Activated CD8-positive, alpha-beta memory T cell treated with anti-CD3 and anti-CD28 coated beads, Interleukin-2, amount 10 ng/mL, durations not matched to agents 7 days and 5 days (primary cell): ENCODE measurements at regions not wholly inside any gene's neighbourhood (a gene's known extent, or its start where the extent isn't known, plus 50 kb on each side); places are given as distances from the start of the nearest gene placed in this dataset.
A peak's percentile ranks its signal among the peaks of the same experiment; 100 is the strongest.

Experiments used
- ATAC-seq: fragments of 150-1000 bp; cut with Tn5 transposase; one replicate; pipeline ENCODE4 v1.10.0; 2021; ENCODE audit warnings: moderate library complexity
- CTCF ChIA-PET: fragments of 350-600 bp; sonication (Branson Sonifier 250); formaldehyde crosslinking; loops from one replicate; lab custom pipeline; 2021; ENCODE audit warnings: antibody characterized with exemption; lab: Charles Lee
- DNase-seq: peaks from one replicate; pipeline ENCODE4 v3.0.0-alpha.2; 2020
- H3K27ac Mint-ChIP-seq: one replicate; pipeline ENCODE4 v1.8.0; 2021; ENCODE audit warnings: mild to moderate bottlenecking, mixed read lengths
- H3K27me3 Mint-ChIP-seq: one replicate; pipeline ENCODE4 v1.8.0; 2021; ENCODE audit warnings: mixed read lengths
- H3K36me3 Mint-ChIP-seq: one replicate; pipeline ENCODE4 v1.8.0; 2021; ENCODE audit warnings: mild to moderate bottlenecking, mixed read lengths
- H3K4me1 Mint-ChIP-seq: one replicate; pipeline ENCODE4 v1.8.0; 2021; ENCODE audit warnings: mixed read lengths
- H3K4me3 Mint-ChIP-seq: one replicate; pipeline ENCODE4 v1.8.0; 2021; ENCODE audit warnings: mild to moderate bottlenecking, moderate library complexity, mixed read lengths
- H3K9me3 Mint-ChIP-seq: one replicate; pipeline ENCODE4 v1.8.0; 2022; ENCODE audit warnings: low read depth, mixed read lengths

- Mint-ChIP-seq H3K4me1 (no peaks in the 10 kb centered on the region), H3K4me3 (no peak overlapping the region), H3K36me3 (no peaks in the 10 kb centered on the region), H3K27me3 (no peaks in the 10 kb centered on the region), H3K27ac (no peak overlapping the region), H3K9me3 (no peaks in the 10 kb centered on the region)
- CTCF ChIA-PET = no interaction called here
- no peak for DNase-seq
- no peak for ATAC-seq
Measured at GRCh38 chr2:236852100-236852976, 233.4 kb upstream of the COPS8 start.

- no peak for DNase-seq
- no peak overlapping the region for H3K4me3 Mint-ChIP-seq
- CTCF ChIA-PET = no interaction called here
- no peaks in the 10 kb centered on the region for H3K9me3 Mint-ChIP-seq
- H3K36me3 Mint-ChIP-seq = no peaks in the 10 kb centered on the region
- no peaks in the 10 kb centered on the region for H3K27me3 Mint-ChIP-seq
- no peaks in the 10 kb centered on the region for H3K4me1 Mint-ChIP-seq
- no peak for ATAC-seq
- H3K27ac Mint-ChIP-seq = no peak overlapping the region
Measured at GRCh38 chr2:236852977-236853374, 232.7 kb upstream of the COPS8 start.

- CTCF ChIA-PET = no interaction called here
- H3K36me3 Mint-ChIP-seq = no peaks in the 10 kb centered on the region
- ATAC-seq (no peak), DNase-seq (no peak)
- no peak overlapping the region for H3K27ac Mint-ChIP-seq
- no peaks in the 10 kb centered on the region for H3K4me1 Mint-ChIP-seq
- H3K4me3 Mint-ChIP-seq = no peak overlapping the region
- no peaks in the 10 kb centered on the region for H3K9me3 Mint-ChIP-seq
- H3K27me3 Mint-ChIP-seq = no peaks in the 10 kb centered on the region
Measured at GRCh38 chr2:236853585-236854051, 232.1 kb upstream of the COPS8 start.

- Mint-ChIP-seq H3K4me3 (no peak overlapping the region), H3K4me1 (no peaks in the 10 kb centered on the region), H3K27me3 (no peaks in the 10 kb centered on the region), H3K36me3 (no peaks in the 10 kb centered on the region), H3K27ac (no peak overlapping the region), H3K9me3 (no peaks in the 10 kb centered on the region)
- ATAC-seq (no peak), DNase-seq (no peak)
- CTCF ChIA-PET = no interaction called here
Measured at GRCh38 chr2:236855176-236855865, 230.4 kb upstream of the COPS8 start.

GRCh38 chr2:236855866-236856847 lies 229.5 kb upstream of the COPS8 start:
- H3K36me3 Mint-ChIP-seq = no peaks in the 10 kb centered on the region
- H3K27ac Mint-ChIP-seq = no peak overlapping the region
- CTCF ChIA-PET = no interaction called here
- DNase-seq (no peak), ATAC-seq (no peak)
- H3K4me3 Mint-ChIP-seq = no peak overlapping the region
- no peaks in the 10 kb centered on the region for H3K9me3 Mint-ChIP-seq
- H3K4me1 Mint-ChIP-seq = no peaks in the 10 kb centered on the region
- H3K27me3 Mint-ChIP-seq = no peaks in the 10 kb centered on the region

GRCh38 chr2:236856848-236857235 lies 228.8 kb upstream of the COPS8 start:
- Mint-ChIP-seq H3K27me3 (no peaks in the 10 kb centered on the region), H3K4me3 (no peak overlapping the region), H3K36me3 (no peaks in the 10 kb centered on the region), H3K4me1 (no peaks in the 10 kb centered on the region), H3K27ac (no peak overlapping the region), H3K9me3 (no peaks in the 10 kb centered on the region)
- DNase-seq = no peak
- CTCF ChIA-PET = no interaction called here
- no peak for ATAC-seq

GRCh38 chr2:236857246-236857645 lies 228.4 kb upstream of the COPS8 start:
- no peak for ATAC-seq
- H3K27me3 Mint-ChIP-seq = no peaks in the 10 kb centered on the region
- peak; percentile 19 for DNase-seq
- no peaks in the 10 kb centered on the region for H3K9me3 Mint-ChIP-seq
- no peak overlapping the region for H3K4me3 Mint-ChIP-seq
- CTCF ChIA-PET = no interaction called here
- H3K36me3 Mint-ChIP-seq = no peaks in the 10 kb centered on the region
- H3K27ac Mint-ChIP-seq = no peak overlapping the region
- no peaks in the 10 kb centered on the region for H3K4me1 Mint-ChIP-seq

- peak; percentile 23 for DNase-seq
- Mint-ChIP-seq H3K27ac (no peak overlapping the region), H3K4me3 (no peak overlapping the region), H3K27me3 (no peaks in the 10 kb centered on the region), H3K36me3 (no peaks in the 10 kb centered on the region), H3K9me3 (no peaks in the 10 kb centered on the region), H3K4me1 (no peaks in the 10 kb centered on the region)
- ATAC-seq = no peak
- CTCF ChIA-PET = no interaction called here
Measured at GRCh38 chr2:236857781-236858180, 227.9 kb upstream of the COPS8 start.

GRCh38 chr2:236858661-236859060 lies 227.0 kb upstream of the COPS8 start:
- no peak overlapping the region for H3K4me3 Mint-ChIP-seq
- no peaks in the 10 kb centered on the region for H3K27me3 Mint-ChIP-seq
- H3K27ac Mint-ChIP-seq = no peak overlapping the region
- no peaks in the 10 kb centered on the region for H3K4me1 Mint-ChIP-seq
- no peaks in the 10 kb centered on the region for H3K9me3 Mint-ChIP-seq
- CTCF ChIA-PET = no interaction called here
- DNase-seq = peak; percentile 25
- no peak for ATAC-seq
- no peaks in the 10 kb centered on the region for H3K36me3 Mint-ChIP-seq

GRCh38 chr2:236859908-236860307 lies 225.8 kb upstream of the COPS8 start:
- no peak for ATAC-seq
- H3K9me3 Mint-ChIP-seq = no peaks in the 10 kb centered on the region
- H3K4me1 Mint-ChIP-seq = no peaks in the 10 kb centered on the region
- H3K27me3 Mint-ChIP-seq = no peaks in the 10 kb centered on the region
- CTCF ChIA-PET = no interaction called here
- peak; percentile 19 for DNase-seq
- no peak overlapping the region for H3K4me3 Mint-ChIP-seq
- H3K36me3 Mint-ChIP-seq = no peaks in the 10 kb centered on the region
- H3K27ac Mint-ChIP-seq = no peak overlapping the region

GRCh38 chr2:236861196-236861875 lies 224.4 kb upstream of the COPS8 start:
- ATAC-seq (no peak), DNase-seq (peak; percentile 22)
- no peaks in the 10 kb centered on the region for H3K36me3 Mint-ChIP-seq
- CTCF ChIA-PET = no interaction called here
- no peaks in the 10 kb centered on the region for H3K9me3 Mint-ChIP-seq
- H3K4me3 Mint-ChIP-seq = no peak overlapping the region
- no peaks in the 10 kb centered on the region for H3K27me3 Mint-ChIP-seq
- no peak overlapping the region for H3K27ac Mint-ChIP-seq
- H3K4me1 Mint-ChIP-seq = no peaks in the 10 kb centered on the region

GRCh38 chr2:236861944-236862343 lies 223.7 kb upstream of the COPS8 start:
- no peak for ATAC-seq
- no peak overlapping the region for H3K4me3 Mint-ChIP-seq

GRCh38 chr2:236862526-236862925 lies 223.2 kb upstream of the COPS8 start:
- no peak overlapping the region for H3K4me3 Mint-ChIP-seq
- H3K36me3 Mint-ChIP-seq = no peaks in the 10 kb centered on the region
- H3K27ac Mint-ChIP-seq = no peak overlapping the region
- H3K27me3 Mint-ChIP-seq = no peaks in the 10 kb centered on the region
- no peaks in the 10 kb centered on the region for H3K9me3 Mint-ChIP-seq
- H3K4me1 Mint-ChIP-seq = no peaks in the 10 kb centered on the region
- DNase-seq (peak; percentile 15), ATAC-seq (no peak)
- CTCF ChIA-PET = no interaction called here

More at GRCh38 chr2:236861944-236862343, 223.7 kb upstream of the COPS8 start:
- Mint-ChIP-seq H3K27ac (no peak overlapping the region), H3K9me3 (no peaks in the 10 kb centered on the region), H3K36me3 (no peaks in the 10 kb centered on the region), H3K4me1 (no peaks in the 10 kb centered on the region), H3K27me3 (no peaks in the 10 kb centered on the region)
- DNase-seq = peak; percentile 11
- CTCF ChIA-PET = no interaction called here
